GM18502 (cell line): ENCODE measurements at regions not wholly inside any gene's neighbourhood (a gene's known extent, or its start where the extent isn't known, plus 50 kb on each side); places are given as distances from the start of the nearest gene placed in this dataset.

Experiments used
- ATAC-seq: cut with Tn5 transposase; IDR thresholded peaks from one replicate; pipeline ENCODE4 v1.9.1; 2021; ENCODE audit warnings: mild to moderate bottlenecking; ENCODE audit not compliant: unreplicated experiment, poor library complexity

DNA sequence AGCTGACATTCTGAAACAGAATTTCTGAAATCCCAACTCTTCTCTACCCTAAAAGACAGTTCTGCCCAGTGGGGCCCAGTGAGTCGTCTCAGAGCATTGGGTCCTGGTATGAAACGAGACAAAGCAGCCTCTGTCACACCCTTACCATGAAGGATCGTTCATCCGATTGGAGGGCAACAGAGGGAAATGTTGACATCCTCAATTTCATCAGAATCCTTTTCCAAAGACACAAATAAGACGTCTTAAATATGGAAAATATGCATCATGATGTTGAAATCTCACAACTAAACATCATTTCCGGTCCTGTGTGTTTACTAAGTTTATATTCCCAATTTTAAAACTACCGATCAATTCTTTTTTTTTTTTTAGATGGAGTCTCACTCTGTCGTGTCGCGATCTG, 112.1 kb upstream of the SLC45A1 start:
- no peak for ATAC-seq

DNA sequence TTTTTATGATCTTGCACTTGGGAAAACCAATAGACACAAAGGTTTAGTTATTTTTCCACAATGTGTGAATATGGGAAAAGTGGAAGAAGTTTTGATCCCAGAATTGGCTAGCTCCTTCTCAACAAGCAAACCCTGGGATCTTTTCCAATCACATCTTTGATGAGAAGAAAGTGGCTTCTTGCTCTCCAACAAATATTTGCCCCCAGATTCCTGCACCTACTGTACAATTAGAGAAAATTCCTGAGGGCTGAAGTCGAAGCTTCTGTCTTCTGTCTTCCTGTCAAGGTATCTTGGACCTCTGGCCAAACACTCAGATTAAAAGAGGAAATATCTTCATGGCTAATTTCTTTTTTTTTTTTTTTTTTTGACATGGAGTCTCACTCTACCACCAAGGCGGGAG, 113.1 kb upstream of the SLC45A1 start:
- ATAC-seq, result no peak

DNA sequence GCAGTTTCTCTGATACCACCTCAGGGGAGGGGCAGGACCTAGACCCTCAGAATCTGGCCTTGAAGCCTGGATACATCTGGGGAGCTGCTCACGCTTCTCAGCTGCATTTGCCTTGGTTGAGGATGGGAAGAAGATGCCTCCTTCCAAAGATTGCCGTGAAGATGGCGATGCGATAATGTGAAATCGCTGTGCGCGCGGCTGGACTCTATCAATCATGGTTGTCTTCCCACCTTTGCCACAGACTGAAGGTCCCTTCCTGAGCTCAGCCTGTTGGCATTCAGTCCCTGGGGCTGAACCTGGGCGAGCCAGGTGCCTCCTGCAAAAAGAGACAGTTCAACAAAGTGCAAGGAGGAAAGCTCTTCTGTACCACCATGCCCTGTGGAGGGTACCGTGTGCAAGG, 114.4 kb upstream of the SLC45A1 start:
- no peak for ATAC-seq

DNA sequence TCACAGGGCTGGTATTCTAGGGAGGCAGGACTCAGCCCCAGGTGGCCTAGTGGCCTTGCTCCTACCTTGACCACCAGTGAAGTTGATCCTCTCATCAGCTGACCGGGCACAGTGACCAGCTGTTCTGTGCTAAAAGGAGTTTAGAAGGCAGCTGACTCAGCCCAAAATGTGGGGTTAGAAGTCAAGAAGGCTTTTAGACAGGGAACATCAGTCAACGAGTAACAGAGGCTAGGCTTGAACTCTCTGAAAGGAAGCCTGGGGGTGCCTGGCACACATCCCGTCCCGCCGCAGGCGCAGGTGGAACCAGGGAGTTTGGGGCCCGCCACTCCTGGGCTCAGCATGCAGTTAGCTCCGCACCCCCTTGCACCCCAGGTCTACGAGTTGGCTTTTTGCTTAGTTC, 114.9 kb upstream of the SLC45A1 start:
- no peak for ATAC-seq

DNA sequence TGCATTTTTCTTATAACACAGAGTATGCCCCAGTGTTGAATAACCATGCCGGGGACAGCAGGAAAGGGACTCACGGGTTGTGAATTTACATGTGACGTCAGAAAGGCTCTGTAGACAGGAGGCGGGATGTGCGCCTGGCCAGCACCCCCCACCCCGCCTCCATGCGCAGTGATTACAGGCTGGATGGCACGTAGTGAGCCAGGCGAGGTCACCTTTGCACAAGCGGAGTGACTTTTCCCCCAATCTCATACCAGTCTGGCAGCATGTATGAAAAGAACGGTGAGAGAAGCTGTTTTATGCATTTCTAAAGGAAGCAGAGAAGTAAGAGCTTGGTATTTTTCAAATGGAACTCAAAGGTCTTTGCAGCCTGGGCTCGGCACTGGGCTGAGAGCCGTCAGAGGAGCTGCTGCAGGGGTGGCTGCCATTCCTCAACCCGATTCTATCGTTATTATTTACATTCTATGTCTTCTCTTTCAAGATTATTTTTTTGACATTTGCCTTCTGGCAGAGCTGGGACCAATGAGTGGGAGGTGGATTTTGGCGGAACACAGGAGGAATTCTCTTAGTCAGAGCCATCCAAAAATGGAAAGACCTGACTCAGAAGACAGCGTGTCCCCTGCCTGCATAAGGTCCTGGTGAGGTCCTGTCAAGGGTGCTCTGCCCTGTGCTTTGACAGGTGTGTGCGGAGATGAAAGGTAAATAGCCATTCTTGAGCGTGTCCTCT, 115.6 kb upstream of the SLC45A1 start:
- no peak for ATAC-seq

DNA sequence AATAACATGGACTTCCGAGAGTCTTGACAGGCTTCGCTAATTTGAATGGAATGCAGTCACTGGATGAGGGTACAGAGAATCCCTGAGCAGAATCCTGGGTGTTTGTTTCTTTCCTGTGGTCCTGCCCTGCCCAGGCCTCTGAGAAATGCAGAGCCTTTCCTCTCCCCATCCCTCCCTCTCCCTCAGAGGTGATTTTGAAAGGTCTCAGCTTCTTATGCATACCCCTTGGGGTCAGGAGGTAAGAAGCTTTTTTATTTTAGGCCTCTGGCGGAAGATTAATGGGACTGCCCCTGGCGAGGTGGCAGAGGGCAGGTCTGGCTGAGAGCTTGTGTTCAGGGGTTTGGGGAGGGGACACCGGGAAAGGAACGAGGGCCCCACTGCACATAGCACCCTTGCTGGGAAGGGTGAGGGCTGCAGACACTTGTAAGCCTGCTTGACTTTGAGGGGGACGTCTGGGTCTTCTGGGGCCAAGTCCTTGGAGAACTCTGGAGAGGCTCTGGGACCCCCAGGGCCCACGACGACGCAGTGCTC, 116.5 kb upstream of the SLC45A1 start:
- ATAC-seq, result no peak

DNA sequence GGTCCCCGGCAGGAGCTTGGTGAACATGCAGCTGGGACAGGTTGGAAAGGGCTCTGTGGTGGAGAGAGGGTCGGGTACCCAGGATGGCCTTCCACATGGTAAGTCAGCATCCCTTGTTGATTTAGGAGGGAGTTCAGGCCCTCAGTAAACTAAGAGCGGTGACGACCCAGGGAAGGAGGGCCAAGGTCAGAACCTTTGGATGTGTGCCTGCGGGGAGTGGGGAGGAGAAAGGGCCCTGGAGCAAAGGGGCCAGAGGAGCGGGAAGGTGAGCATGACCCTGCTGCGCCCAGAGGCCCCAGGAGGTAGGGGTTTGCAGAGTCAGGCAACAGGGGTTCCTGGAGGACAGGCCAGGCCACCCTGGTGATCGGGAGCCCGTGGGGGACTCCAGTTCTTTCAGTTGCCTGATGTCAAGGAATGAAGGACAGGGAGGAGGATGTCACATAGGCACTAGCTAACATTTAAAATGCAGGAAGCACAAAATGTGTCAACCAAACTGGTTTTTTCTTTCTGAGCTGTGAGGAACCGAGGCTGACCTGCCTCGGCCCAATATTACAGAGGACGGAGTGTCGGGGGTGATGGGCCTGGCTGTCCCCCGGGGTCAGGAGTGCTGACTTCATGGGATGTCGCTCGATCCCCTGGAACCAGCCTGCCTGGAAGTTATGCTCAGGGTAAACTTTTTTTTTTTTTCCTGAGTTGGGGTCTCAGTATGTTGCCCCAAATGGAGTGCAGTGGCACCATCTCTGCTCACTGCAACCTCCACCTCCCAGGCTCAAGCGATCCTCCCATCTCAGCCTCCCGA, 117.4 kb upstream of the SLC45A1 start:
- ATAC-seq, result no peak

DNA sequence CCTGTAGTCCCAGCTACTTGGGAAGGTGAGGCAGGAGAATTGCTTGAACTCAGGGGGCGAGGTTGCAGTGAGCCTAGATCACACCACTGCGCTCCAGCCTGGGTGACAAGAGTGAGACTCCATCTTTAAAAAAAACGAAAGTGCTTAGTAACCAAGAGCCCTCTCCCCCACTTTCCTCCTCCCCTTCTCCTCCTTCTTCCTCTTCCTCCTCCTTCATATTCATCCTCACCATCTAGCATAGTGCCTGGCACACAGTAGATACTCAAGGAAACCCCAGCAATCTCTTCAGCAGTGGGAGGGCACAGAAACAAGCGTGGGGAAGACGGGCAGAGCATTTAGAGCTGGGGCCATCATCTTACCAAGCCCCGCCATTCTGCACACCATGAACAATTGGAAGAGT, 119.4 kb upstream of the SLC45A1 start:
- no peak for ATAC-seq

DNA sequence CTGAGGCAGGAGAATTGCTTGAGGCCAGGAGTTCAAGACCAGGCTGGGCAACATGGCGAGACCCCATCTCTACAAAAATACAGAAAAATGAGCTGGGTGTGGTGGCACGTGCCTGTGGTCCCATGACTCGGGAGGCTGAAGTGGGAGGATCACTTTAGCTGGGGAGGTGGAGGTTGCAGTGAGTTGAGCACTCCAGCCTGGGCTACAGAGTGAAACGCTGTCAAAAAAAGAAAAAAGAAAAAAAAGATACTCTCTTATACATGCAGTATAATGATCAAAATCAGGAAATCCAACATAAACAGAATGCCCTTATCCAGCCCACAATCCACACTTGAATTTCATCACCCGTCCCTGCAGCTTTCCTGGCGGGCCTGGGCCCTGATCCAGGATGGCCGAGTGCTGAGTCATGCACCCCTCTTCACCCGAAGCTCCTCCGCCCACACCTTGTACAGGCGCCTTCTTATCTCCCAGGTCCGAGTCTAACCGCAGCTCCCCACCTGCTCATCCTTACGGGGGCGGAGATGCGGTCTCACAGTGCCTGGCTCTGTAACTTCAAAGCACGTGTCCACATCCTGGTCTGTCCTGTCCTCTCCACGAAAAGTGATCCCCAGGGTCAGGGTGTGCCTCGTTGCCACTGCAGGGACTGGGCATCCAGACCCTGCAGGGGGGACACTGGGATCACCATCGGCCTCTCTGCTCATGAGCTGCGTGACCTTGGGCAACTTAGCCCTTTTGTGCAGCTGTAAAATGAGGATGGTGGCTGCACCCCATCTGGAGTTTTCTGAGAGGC, 120.2 kb upstream of the SLC45A1 start:
- ATAC-seq, result no peak

DNA sequence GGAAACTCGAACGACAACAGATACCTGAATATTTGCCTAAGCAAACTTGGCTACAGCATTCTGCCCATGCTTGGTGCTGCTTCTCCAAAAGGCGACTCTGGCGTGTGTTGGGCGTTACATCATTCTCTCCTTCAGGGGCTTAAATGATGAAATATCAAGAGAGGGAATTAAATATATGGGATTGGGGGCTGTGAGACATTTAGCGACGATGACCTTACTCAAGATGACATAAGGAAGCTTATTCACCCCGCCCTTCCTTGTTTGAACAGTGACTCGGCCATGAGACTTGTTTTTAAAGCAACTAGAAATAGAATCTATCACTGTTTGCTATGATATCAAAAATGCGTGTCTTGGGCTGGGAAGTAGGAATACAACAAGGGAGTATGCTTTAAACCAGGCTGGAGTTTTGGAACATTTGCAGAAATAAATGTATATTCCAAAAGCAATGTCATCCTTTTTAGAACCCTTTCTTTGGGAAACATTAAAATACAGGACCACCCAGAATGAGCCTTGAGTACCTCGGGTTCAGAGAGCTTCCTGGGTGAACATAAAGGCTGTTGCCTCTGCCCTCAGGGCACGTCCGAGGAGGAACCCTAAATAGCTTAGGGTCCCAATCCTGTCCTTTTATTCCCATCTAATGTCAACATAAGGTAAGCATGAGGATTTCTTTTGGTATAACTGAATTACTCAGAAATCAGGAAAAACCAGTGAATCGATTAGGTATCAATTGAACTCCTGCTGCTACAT, 123.3 kb upstream of the SLC45A1 start:
- ATAC-seq, result no peak

DNA sequence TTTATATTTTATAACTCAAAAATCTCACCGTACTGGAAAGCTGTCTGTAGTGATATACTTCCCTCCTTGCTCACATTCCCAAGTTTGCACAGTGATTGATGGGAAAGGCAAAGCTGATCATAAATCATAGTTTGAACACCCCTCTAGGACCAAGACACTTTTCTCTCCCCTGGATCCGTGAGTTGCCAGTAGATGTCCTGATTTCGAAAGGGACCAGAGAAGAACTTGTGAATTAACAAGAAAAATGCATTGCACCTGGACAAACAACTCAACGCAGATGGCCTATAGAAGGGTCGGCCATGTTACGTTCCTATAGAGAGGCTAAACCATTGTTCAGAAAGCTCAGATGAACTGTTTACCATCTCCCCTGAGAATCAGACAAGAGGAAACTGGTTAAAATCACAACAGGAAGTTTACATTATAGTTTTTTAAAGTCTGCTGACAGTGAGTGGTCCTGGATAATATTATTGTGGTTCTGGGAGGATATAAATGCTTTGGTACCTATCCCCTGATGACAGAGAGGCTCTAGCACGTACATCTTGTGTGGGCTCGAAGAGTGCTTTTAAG, 124.0 kb upstream of the SLC45A1 start:
- ATAC-seq, result no peak

DNA sequence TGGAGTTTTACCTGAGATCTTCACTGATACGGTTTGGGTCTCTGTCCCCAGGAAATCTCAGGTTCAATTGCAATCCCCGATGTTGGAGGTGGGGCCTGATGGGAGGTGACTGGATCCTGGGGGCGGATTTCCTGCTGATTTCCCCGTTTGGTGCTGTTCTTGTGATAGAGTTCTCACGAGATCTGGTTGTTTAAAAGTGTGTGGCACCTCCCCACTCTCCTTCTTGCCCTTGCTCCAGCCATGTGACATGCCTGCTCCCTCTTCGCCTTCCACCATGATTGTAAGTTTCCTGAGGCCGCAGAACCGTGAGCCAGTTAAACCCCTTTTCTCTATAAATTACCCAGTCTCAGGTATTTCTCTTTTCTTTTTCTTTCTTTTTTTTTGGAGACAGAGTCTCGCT, 126.4 kb upstream of the SLC45A1 start:
- ATAC-seq, result no peak

DNA sequence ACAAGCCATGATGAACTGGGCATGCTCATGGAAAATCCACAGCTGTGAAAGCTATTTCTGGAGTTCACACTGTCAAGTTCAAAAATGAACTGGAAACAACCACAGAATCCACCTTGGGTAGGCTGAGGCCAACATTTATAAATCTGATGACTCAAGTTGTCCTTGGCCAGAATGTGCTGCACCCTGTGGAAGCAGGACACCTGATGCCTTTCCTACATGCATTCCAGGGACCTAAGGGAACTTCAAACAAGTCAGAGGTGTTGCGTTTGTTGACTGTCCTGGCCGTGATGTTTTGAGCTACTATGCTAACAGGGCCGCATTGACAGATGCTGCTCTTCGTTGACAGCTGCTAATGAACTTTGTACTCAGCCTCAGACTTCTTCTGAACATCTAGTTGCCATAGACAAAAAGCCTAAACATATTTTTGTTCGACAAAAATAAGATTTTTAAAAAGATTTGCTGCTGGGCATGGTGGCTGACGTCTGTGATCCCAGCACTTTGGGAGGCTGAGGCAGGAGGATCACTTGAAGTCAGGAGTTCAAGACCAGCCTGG, 127.9 kb upstream of the SLC45A1 start:
- ATAC-seq, result no peak

DNA sequence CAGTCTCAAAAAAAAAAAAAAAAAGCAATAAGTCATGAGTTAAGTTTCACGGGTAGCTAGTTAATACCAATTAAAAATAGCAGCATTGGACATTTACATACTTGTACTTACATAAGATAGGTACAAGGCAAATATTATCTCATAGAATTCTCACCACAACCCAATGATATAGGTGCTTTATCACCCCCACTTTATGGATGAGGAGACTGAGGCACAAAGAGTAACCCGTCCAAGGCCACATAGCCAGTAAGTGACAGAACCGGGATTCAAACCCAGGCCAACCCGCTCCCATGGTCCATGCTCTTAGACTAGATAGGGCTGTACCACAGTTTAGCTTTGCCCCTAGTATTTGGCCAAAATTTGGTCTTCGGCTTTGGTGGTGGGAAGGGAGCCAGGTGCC, 132.5 kb upstream of the SLC45A1 start:
- no peak for ATAC-seq

DNA sequence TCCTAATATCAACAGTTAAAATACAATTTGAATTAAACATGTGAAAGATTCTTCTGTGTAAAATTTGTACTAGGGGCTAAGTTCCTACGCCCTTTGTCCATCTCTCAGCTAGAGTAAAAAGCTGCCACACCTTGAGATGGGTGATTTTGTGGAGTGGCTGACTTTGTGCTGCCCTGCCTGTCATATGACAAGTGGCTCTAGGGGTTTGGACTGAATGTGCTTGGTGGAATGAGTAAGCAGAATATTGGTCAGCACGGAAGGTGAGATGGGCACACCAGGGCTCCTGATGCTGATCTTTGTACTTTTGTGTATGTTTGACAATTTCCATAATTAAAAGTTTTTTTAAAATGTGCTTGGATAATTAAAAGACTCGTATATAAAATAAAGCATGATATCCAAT, 133.6 kb upstream of the SLC45A1 start:
- ATAC-seq, result no peak

DNA sequence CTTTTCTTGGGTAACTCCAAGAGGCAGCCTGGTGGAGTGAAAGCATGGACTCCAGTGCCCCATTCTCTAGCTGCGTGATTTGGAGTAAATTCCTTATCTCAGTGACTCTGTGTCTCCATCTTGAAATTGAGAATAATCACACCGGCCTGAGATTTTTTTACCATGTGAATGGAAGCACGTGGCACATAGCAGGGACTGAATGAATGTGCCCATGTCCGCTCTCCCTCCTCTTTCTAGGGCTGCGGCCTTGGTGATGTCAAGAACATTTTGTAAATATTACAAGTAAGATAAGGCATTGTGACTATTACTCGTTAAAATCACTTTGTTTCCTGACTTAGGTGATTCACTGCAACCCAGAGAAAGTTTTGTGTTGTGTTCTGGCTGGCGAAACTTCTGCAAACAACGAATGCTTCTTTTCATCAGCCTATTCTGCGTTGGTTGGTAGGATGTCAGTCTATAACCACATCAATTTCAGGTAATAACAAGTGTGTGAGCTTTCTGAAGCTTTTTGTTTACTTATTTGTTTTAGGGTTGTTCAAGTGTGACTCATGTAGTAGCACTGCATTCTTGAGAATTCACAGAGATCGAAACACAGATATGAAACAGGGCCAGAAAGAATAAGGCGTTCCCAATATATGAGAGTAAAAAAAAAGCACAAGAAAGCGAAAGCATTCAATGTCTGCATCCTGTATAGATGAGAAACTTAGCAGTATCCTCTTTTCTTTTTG, 135.7 kb upstream of the SLC45A1 start:
- ATAC-seq, result peak; percentile 82

DNA sequence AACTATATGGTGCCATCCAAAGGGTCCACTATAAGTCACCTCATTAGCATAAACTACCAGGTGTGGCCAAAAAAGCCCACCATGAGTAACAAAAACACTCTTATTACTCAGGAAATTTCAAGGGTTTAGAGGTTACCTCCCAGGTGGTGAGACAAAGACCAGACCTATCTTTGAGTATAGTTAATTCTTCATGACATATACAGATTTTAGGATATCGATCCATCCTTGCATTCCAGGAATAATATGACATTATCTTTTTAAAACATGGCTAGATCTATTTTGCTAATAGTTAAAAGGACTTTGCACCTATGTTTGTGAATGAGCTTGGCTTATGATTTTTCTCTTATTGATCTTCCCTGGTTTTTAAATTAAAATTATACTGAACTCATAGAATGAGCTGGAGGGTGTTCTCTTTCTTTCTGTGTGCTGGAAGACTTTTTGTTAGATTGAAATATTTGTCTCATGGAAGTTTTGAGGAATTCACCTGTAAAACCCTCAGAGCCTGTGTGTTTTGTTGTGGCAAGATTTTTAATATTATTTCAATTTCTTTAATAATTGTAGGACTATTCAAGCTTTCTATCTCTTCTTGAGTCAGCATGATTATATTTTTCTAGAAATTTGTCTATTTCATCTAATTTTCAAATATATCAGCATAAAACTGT, 138.7 kb upstream of the SLC45A1 start:
- ATAC-seq, result no peak

DNA sequence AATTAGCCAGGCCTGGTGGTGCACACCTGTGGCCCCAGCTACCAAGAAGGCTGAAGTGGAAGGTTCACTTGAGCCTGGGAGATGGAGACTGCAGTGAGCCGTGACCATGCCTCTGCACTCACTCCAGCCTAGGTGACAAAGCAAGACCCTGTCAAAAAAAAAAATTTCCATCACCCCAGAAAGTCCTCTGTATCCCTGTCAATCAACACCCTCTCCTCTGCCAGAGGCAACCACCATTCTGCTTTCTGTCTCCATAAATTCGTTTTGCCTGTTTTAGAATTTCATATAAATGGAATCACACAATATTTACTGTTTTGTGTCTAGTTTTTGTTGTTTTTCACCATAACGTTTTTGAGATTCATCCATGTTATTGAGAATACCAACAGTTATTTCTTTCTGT, 141.6 kb upstream of the SLC45A1 start:
- ATAC-seq, result no peak
